ENCODE measurements at regions not wholly inside any gene's neighbourhood (a gene's known extent, or its start where the extent isn't known, plus 50 kb on each side); places are given as distances from the start of the nearest gene placed in this dataset.
"Not testable (repeated sequence)": the region's sequence is repeated elsewhere in the genome, so short reads cannot be mapped to it uniquely, and the experiment has no call there.

DNA sequence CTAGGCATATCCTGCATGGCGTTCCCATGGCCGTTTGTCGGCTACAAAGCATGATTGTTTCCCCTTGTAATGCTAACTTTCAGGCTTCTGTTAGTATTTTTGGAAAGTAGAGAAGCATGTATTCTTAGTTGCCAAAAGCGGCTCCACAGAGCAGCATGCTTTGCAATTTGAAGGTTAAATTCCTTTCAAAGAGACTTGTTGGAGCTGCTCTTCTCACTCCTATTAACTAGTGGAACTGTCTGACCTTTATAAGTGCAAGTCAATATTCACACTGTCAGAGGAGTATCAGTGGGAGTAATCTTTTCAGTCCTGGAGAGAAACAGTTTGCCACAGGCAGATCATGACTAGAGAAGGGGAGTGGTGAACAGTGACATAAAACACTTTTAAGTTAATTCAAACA lies 656.1 kb upstream of the NOVA1 start:
- Histone ChIP-seq H3K4me3 (ENCODE audit: low read length) (no peak overlapping the region), H3K36me3 (ENCODE audit: control insufficient read depth, insufficient read depth, low read length) (no peaks in the 10 kb centered on the region), H3K9me3 (ENCODE audit: control insufficient read depth, low read depth, low read length) (no peaks in the 10 kb centered on the region), H3K27me3 (ENCODE audit: control insufficient read depth, insufficient read depth, low read length) (no peaks in the 10 kb centered on the region), H3K4me1 (ENCODE audit: control insufficient read depth, insufficient read depth, low read length) (no peaks in the 10 kb centered on the region), H3K27ac (ENCODE audit: low read length) (no peak overlapping the region)
- DNase-seq: no peak
- 94% methylated on average over 3 of the region's 4 CpGs for WGBS (ENCODE audit: insufficient coverage, low lambda C conversion rate)

DNA sequence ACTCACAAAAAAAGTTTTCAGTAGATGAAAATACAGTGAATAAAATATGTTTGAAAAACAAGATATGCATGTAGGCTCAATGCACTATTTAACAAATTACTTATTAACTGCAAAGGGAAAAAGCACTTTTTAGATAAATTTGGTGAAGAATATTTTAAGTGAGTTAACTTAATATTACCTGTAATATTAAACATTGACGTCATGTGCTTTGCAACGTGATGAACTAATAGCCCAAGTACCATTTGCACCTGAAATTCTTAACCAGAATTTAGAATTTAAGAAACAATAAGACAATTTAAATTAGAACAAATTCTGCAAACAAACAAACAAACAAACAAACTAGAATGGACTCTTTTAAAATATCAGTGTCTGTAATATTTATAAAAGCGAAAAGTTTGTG lies 659.0 kb upstream of the NOVA1 start:
- 97% methylated on average over 3 of the region's 3 CpGs for WGBS (ENCODE audit: insufficient coverage, low lambda C conversion rate)
- Histone ChIP-seq H3K36me3 (ENCODE audit: control insufficient read depth, insufficient read depth, low read length) (no peaks in the 10 kb centered on the region), H3K9me3 (ENCODE audit: control insufficient read depth, low read depth, low read length) (no peaks in the 10 kb centered on the region), H3K27ac (ENCODE audit: low read length) (no peak overlapping the region), H3K4me3 (ENCODE audit: low read length) (no peak overlapping the region), H3K4me1 (ENCODE audit: control insufficient read depth, insufficient read depth, low read length) (no peaks in the 10 kb centered on the region), H3K27me3 (ENCODE audit: control insufficient read depth, insufficient read depth, low read length) (no peaks in the 10 kb centered on the region)
- no peak for DNase-seq

DNA sequence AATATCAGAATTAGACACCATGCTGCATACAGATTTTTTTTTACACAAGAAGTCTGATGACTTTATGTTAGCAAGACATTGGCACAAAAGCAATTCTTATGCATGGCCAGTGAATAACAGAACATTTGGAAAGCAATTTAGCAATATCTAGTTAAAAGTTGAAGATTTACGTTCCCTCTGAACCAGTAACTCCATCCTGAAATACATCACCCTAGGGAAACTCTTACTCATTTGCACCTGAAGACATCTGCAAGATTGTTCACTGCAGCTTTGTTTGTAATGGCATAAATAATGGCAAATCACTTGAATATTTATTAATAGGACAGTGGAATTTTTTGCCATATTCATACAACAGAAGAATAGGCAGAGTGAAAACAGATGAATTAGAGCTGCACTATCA lies 670.0 kb upstream of the NOVA1 start:
- no peak for DNase-seq
- Histone ChIP-seq H3K27ac (ENCODE audit: low read length) (no peak overlapping the region), H3K36me3 (ENCODE audit: control insufficient read depth, insufficient read depth, low read length) (no peaks in the 10 kb centered on the region), H3K9me3 (ENCODE audit: control insufficient read depth, low read depth, low read length) (no peaks in the 10 kb centered on the region), H3K27me3 (ENCODE audit: control insufficient read depth, insufficient read depth, low read length) (no peaks in the 10 kb centered on the region), H3K4me3 (ENCODE audit: low read length) (no peak overlapping the region), H3K4me1 (ENCODE audit: control insufficient read depth, insufficient read depth, low read length) (no peaks in the 10 kb centered on the region)
- 100% methylated on average over 1 of the region's 1 CpG for WGBS (ENCODE audit: insufficient coverage, low lambda C conversion rate)

- no peak overlapping the region for H3K27ac ChIP-seq (ENCODE audit: low read length)
- H3K4me1 ChIP-seq (ENCODE audit: control insufficient read depth, insufficient read depth, low read length): no peaks in the 10 kb centered on the region
- H3K27me3 ChIP-seq (ENCODE audit: control insufficient read depth, insufficient read depth, low read length): no peaks in the 10 kb centered on the region
- DNase-seq: no peak
- H3K9me3 ChIP-seq (ENCODE audit: control insufficient read depth, low read depth, low read length): no peaks in the 10 kb centered on the region
- no peak overlapping the region for H3K4me3 ChIP-seq (ENCODE audit: low read length)
- H3K36me3 ChIP-seq (ENCODE audit: control insufficient read depth, insufficient read depth, low read length): no peaks in the 10 kb centered on the region
- no CpG with 5 or more reads among the region's 6 CpGs for WGBS (ENCODE audit: insufficient coverage, low lambda C conversion rate)
Observed at GRCh38 chr14:27270716-27271115, 672.9 kb upstream of the NOVA1 start.

- H3K36me3 ChIP-seq (ENCODE audit: control insufficient read depth, insufficient read depth, low read length): no peaks in the 10 kb centered on the region
- H3K27me3 ChIP-seq (ENCODE audit: control insufficient read depth, insufficient read depth, low read length): no peaks in the 10 kb centered on the region
- H3K9me3 ChIP-seq (ENCODE audit: control insufficient read depth, low read depth, low read length): no peaks in the 10 kb centered on the region
- no peaks in the 10 kb centered on the region for H3K4me1 ChIP-seq (ENCODE audit: control insufficient read depth, insufficient read depth, low read length)
- H3K27ac ChIP-seq (ENCODE audit: low read length): no peak overlapping the region
- no peak overlapping the region for H3K4me3 ChIP-seq (ENCODE audit: low read length)
- WGBS (ENCODE audit: insufficient coverage, low lambda C conversion rate): no CpG with 5 or more reads among the region's 2 CpGs
- DNase-seq: no peak
Observed at GRCh38 chr14:27278341-27278740, 680.5 kb upstream of the NOVA1 start.

GRCh38 chr14:27305441-27305945 lies 707.7 kb upstream of the NOVA1 start:
- no peak overlapping the region for H3K4me3 ChIP-seq (ENCODE audit: low read length)
- H3K27me3 ChIP-seq (ENCODE audit: control insufficient read depth, insufficient read depth, low read length): no peaks in the 10 kb centered on the region
- no peaks in the 10 kb centered on the region for H3K4me1 ChIP-seq (ENCODE audit: control insufficient read depth, insufficient read depth, low read length)
- H3K36me3 ChIP-seq (ENCODE audit: control insufficient read depth, insufficient read depth, low read length): no peaks in the 10 kb centered on the region
- no peak overlapping the region for H3K27ac ChIP-seq (ENCODE audit: low read length)
- peaks cover 6% of the 10 kb centered on the region for H3K9me3 ChIP-seq (ENCODE audit: control insufficient read depth, low read depth, low read length)
- DNase-seq: no peak

GRCh38 chr14:27312730-27313129 lies 714.9 kb upstream of the NOVA1 start:
- not testable (repeated sequence) for H3K4me3 ChIP-seq (ENCODE audit: low read length); H3K9me3 ChIP-seq (ENCODE audit: control insufficient read depth, low read depth, low read length); H3K4me1 ChIP-seq (ENCODE audit: control insufficient read depth, insufficient read depth, low read length); H3K36me3 ChIP-seq (ENCODE audit: control insufficient read depth, insufficient read depth, low read length); H3K27me3 ChIP-seq (ENCODE audit: control insufficient read depth, insufficient read depth, low read length); DNase-seq; H3K27ac ChIP-seq (ENCODE audit: low read length)
- no CpG with 5 or more reads among the region's 7 CpGs for WGBS (ENCODE audit: insufficient coverage, low lambda C conversion rate)

DNA sequence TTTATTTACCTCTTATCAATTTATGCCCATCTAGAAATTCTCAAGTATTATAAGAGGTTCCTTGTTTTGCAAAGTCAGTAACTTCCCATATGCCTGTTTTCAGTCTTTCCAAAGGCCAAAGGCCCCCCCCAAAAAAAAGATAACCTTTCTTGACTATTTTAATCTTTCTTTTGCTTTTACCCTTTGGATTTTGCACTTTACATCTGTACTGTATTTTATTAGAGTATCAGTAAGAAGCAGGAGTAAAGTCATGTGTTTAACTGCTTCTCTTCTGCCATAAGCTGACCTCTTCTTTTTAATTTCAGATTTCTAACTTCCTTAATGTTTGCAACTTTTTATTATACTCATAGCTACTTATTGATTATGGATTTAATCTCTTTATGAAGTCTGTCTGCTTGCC lies 716.4 kb upstream of the NOVA1 start:
- Histone ChIP-seq H3K4me3 (ENCODE audit: low read length) (no peak overlapping the region), H3K27me3 (ENCODE audit: control insufficient read depth, insufficient read depth, low read length) (no peaks in the 10 kb centered on the region), H3K36me3 (ENCODE audit: control insufficient read depth, insufficient read depth, low read length) (no peaks in the 10 kb centered on the region), H3K9me3 (ENCODE audit: control insufficient read depth, low read depth, low read length) (peaks cover 5% of the 10 kb centered on the region), H3K27ac (ENCODE audit: low read length) (peak overlapping the region; percentile 73), H3K4me1 (ENCODE audit: control insufficient read depth, insufficient read depth, low read length) (peaks cover 13% of the 10 kb centered on the region)
- peak; percentile 24 to 72 for DNase-seq

DNA sequence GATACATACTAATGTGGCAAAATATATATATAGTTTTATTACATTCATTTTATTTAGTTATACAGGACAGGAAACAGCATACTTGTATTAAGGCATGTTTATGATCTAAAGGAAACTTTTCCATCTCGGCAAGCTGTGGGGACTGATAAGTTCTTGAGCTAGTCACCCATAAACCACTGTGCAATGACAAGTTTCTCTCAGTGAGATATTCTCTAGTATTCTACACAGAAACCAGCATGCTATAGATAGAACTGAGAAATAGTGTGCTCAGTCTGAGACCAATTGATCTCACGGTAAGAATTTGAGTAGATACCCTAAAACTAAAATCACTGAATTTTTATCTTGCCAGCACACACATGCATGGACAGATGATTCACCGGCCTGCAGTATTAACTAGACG lies 717.6 kb upstream of the NOVA1 start:
- H3K36me3 ChIP-seq (ENCODE audit: control insufficient read depth, insufficient read depth, low read length): no peaks in the 10 kb centered on the region
- no peak overlapping the region for H3K4me3 ChIP-seq (ENCODE audit: low read length)
- DNase-seq: peak in 1 of 2 donors; percentile 29
- peaks cover 2% of the 10 kb centered on the region for H3K9me3 ChIP-seq (ENCODE audit: control insufficient read depth, low read depth, low read length)
- H3K4me1 ChIP-seq (ENCODE audit: control insufficient read depth, insufficient read depth, low read length): peaks cover 13% of the 10 kb centered on the region
- H3K27ac ChIP-seq (ENCODE audit: low read length): peak overlapping the region; percentile 39
- no peaks in the 10 kb centered on the region for H3K27me3 ChIP-seq (ENCODE audit: control insufficient read depth, insufficient read depth, low read length)
- 80% methylated on average over 1 of the region's 4 CpGs for WGBS (ENCODE audit: insufficient coverage, low lambda C conversion rate)

GRCh38 chr14:27315947-27316346 lies 718.1 kb upstream of the NOVA1 start:
- peaks cover 13% of the 10 kb centered on the region for H3K4me1 ChIP-seq (ENCODE audit: control insufficient read depth, insufficient read depth, low read length)
- H3K9me3 ChIP-seq (ENCODE audit: control insufficient read depth, low read depth, low read length): peaks cover 2% of the 10 kb centered on the region
- H3K4me3 ChIP-seq (ENCODE audit: low read length): no peak overlapping the region
- H3K27me3 ChIP-seq (ENCODE audit: control insufficient read depth, insufficient read depth, low read length): no peaks in the 10 kb centered on the region
- H3K27ac ChIP-seq (ENCODE audit: low read length): peak overlapping the region; percentile 39
- no peaks in the 10 kb centered on the region for H3K36me3 ChIP-seq (ENCODE audit: control insufficient read depth, insufficient read depth, low read length)
- DNase-seq: no peak

DNA sequence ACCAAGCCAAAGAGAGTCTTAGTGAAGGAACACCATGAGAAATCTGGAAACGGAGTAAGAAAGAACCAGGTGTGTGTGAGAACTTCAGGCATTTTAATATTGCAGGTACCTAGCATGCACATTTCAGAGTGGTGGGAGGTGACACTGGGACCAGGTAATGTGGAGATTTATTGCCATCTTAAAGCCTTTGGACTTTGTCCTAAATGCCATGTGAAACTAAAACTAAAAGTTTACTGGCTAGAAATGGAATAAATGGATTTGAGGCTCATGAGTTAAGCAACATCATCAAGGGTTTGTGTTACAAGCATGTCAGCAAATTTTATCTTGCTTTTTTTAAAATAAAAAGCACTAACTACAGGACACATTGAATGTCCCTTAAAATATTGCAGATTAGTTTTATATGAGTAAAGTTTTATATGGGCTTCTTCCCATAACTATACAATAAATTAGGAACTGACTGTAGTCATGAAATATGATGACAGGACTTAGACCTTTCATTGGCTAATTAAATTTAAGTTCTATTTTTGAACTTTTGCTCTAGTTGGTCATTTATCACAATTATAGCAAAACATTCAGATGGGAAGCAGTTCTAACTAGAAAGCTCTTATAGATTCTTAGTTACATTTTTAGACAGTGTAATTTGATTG lies 721.1 kb upstream of the NOVA1 start:
- peak; percentile 66 to 90 for DNase-seq
- H3K36me3 ChIP-seq (ENCODE audit: control insufficient read depth, insufficient read depth, low read length): no peaks in the 10 kb centered on the region
- peaks cover 13% of the 10 kb centered on the region for H3K4me1 ChIP-seq (ENCODE audit: control insufficient read depth, insufficient read depth, low read length)
- WGBS (ENCODE audit: insufficient coverage, low lambda C conversion rate): 33% methylated on average over 1 of the region's 1 CpG
- no peak overlapping the region for H3K4me3 ChIP-seq (ENCODE audit: low read length)
- H3K9me3 ChIP-seq (ENCODE audit: control insufficient read depth, low read depth, low read length): no peaks in the 10 kb centered on the region
- peak overlapping the region; percentile 59 for H3K27ac ChIP-seq (ENCODE audit: low read length)
- H3K27me3 ChIP-seq (ENCODE audit: control insufficient read depth, insufficient read depth, low read length): no peaks in the 10 kb centered on the region

Measured in large intestine (tissue), 3 donors.